Sigmoid colon (tissue), 6 donors: ENCODE measurements at regions not wholly inside any gene's neighbourhood (a gene's known extent, or its start where the extent isn't known, plus 50 kb on each side); places are given as distances from the start of the nearest gene placed in this dataset.

Experiments
- DNase-seq: peaks from one replicate; pipeline ENCODE4 v3.0.0-alpha.2; 2019
- H3K27ac ChIP-seq, 4 donors: fragments of 200-600 bp; sonication (generic); one replicate each; pipeline ENCODE4 v1.5.1; 2016 to 2019; ENCODE audit warnings: mild to moderate bottlenecking in 1 of 4
- H3K27me3 ChIP-seq, 3 donors: fragments of 200-600 bp; sonication (generic); one replicate each; pipeline ENCODE4 v1.5.1; 2019; ENCODE audit warnings: mild to moderate bottlenecking in 1 of 3
- H3K36me3 ChIP-seq, 4 donors: fragments of 200-600 bp; sonication (generic); one replicate each; pipeline ENCODE4 v1.5.1; 2016 to 2019
- H3K4me1 ChIP-seq, 4 donors: fragments of 200-600 bp; sonication (generic); one replicate each; pipeline ENCODE4 v1.5.1; 2017 to 2019
- H3K4me3 ChIP-seq, 4 donors: fragments of 200-600 bp; sonication (generic); one replicate each; pipeline ENCODE4 v1.5.1; 2017 to 2019; ENCODE audit warnings: mild to moderate bottlenecking in 2 of 4, moderate library complexity in 1 of 4
- H3K9me3 ChIP-seq, 4 donors: fragments of 200-600 bp in 3 of 4; sonication (generic) in 3 of 4; one replicate each; pipeline versions ENCODE4 v1.5.1 to v1.6.1; 2013 to 2019
- EP300 ChIP-seq, 4 donors: sonication (generic); formaldehyde crosslinking; IDR thresholded peaks; one replicate each; pipeline ENCODE4 v1.6.1; 2017; ENCODE audit warnings: antibody characterized with exemption in 4 of 4
- POLR2A ChIP-seq, 2 donors: fragments of 450-650 bp; IDR thresholded peaks; one replicate each; pipeline ENCODE4 v1.6.1; 2016; ENCODE audit warnings: antibody characterized with exemption in 2 of 2, mild to moderate bottlenecking in 2 of 2, moderate library complexity in 2 of 2
- POLR2AphosphoS5 ChIP-seq, 4 donors: sonication (generic); formaldehyde crosslinking; IDR thresholded peaks; one replicate each; pipeline ENCODE4 v1.6.1; 2017; ENCODE audit warnings: antibody characterized with exemption in 4 of 4
- WGBS, 2 donors: extraction: QIAGEN DNeasy Blood & Tissue Kit; methylation state at CpG; one replicate each; pipeline ENCODE4 v1.1.7; 2013; 5-methylcytosine and 5-hydroxymethylcytosine counted together
- intact Hi-C: fragments of 100-400 bp; cut with DNase I; formaldehyde crosslinking; loops from one replicate; pipeline ENCODE4 v1.15.1; 2023
- TF ChIP-seq, protein P1 (sequence below), 4 experiments: fragments of 450-650 bp in 3 of 4; fragments of 200-600 bp in 1 of 4; IDR thresholded peaks; one replicate each; pipeline ENCODE4 v1.5.1; 2016 to 2019; ENCODE audit warnings: antibody characterized with exemption in 4 of 4, mild to moderate bottlenecking in 3 of 4, moderate library complexity in 2 of 4
- donor health status: healthy with polysubstance abuse.
- donor health status: healthy.

DNA sequence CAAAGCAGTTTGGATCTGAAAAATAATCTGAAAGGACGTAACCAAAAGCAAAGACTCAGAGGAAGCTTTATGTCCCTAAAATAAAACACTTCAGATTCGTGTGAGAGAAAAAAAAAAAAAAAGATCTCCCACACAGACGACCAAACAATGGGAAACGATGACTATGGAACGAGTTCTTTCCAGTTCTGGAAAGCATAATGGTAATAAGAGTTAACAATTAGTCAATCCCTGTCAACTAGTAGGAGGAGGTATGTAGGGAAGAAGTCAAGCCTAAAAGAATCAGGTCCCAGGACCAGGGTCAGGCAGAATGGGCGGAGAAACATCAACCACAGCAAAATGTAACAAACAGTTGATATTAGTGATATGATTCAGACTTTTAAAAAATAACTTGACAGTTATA, 170.3 kb upstream of the SETBP1 start:
- TF ChIP-seq POLR2AphosphoS5 (IDR thresholded peaks at IDR 0.05) (no peak), EP300 (IDR thresholded peaks at IDR 0.05) (no peak), POLR2A (IDR thresholded peaks at IDR 0.05) (no peak)
- TF ChIP-seq, protein P1, sequence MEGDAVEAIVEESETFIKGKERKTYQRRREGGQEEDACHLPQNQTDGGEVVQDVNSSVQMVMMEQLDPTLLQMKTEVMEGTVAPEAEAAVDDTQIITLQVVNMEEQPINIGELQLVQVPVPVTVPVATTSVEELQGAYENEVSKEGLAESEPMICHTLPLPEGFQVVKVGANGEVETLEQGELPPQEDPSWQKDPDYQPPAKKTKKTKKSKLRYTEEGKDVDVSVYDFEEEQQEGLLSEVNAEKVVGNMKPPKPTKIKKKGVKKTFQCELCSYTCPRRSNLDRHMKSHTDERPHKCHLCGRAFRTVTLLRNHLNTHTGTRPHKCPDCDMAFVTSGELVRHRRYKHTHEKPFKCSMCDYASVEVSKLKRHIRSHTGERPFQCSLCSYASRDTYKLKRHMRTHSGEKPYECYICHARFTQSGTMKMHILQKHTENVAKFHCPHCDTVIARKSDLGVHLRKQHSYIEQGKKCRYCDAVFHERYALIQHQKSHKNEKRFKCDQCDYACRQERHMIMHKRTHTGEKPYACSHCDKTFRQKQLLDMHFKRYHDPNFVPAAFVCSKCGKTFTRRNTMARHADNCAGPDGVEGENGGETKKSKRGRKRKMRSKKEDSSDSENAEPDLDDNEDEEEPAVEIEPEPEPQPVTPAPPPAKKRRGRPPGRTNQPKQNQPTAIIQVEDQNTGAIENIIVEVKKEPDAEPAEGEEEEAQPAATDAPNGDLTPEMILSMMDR (IDR thresholded peaks at IDR 0.05): no peak
- H3K27me3 ChIP-seq: no peaks in the 10 kb centered on the region
- WGBS, 2 donors: 25 to 53% methylated on average over 6 of the region's 6 CpGs
- no peak overlapping the region for H3K27ac ChIP-seq
- intact Hi-C loops: no loop called here
- H3K9me3 ChIP-seq: no peaks in the 10 kb centered on the region
- H3K4me3 ChIP-seq: no peak overlapping the region
- no peaks in the 10 kb centered on the region for H3K4me1 ChIP-seq
- DNase-seq: no peak
- H3K36me3 ChIP-seq: no peaks in the 10 kb centered on the region

DNA sequence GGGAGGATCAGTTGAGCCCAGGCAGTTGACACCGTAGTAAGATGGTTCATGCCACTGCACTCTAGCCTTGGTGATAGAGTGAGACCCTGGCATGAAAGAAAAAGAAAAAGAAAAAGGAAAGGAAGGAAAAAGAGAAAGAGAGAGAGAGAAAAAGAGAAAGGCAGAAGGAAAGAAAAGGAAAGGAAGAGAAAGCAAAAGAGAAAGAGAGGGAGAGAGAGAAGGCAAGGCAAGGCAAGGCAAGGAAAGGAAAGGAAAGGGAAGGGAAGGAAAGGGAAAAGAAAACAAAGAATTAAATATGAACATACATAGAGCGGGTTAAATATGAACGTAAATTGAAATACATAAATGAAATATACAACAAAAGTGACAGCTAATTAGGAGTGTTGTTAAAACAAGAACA, 167.5 kb upstream of the SETBP1 start:
- Histone ChIP-seq H3K36me3 (no peaks in the 10 kb centered on the region), H3K9me3 (no peaks in the 10 kb centered on the region), H3K4me3 (no peak overlapping the region), H3K4me1 (peaks cover 0 to 5% (median 2%) of the 10 kb centered on the region in 4 donors), H3K27me3 (no peaks in the 10 kb centered on the region), H3K27ac (no peak overlapping the region)
- TF ChIP-seq POLR2A (IDR thresholded peaks at IDR 0.05) (no peak), POLR2AphosphoS5 (IDR thresholded peaks at IDR 0.05) (no peak), EP300 (IDR thresholded peaks at IDR 0.05) (no peak)
- TF ChIP-seq, protein P1 (IDR thresholded peaks at IDR 0.05): no peak
- intact Hi-C loops: no loop called here
- no peak for DNase-seq
- WGBS, 2 donors: 96 to 97% methylated on average over 3 of the region's 3 CpGs

DNA sequence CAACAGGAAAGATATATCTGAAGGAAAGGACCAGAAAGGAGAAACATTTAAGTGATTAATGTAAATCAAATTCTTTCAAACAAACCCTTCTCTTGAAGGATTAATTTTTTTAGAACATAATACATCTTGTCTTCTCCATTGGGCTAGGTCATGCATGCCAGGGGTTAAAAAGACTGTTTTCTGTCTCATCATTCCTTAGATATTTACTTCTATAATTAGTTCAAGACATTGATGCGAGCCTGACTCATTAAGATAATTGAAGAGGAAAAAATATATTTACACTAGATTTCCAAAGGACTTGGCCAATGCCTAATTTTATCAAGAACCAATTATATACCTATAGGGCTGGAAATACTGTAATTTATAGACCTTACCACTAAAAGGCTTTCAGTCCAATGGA, 166.6 kb upstream of the SETBP1 start:
- Histone ChIP-seq H3K4me1 (peaks cover 0 to 12% (median 6%) of the 10 kb centered on the region in 4 donors), H3K27me3 (no peaks in the 10 kb centered on the region), H3K36me3 (no peaks in the 10 kb centered on the region), H3K9me3 (no peaks in the 10 kb centered on the region), H3K4me3 (no peak overlapping the region), H3K27ac (no peak overlapping the region)
- 70 to 80% methylated on average over 1 of the region's 1 CpG for WGBS, 2 donors
- intact Hi-C loops: no loop called here
- DNase-seq: no peak
- TF ChIP-seq EP300 (IDR thresholded peaks at IDR 0.05) (no peak), POLR2A (IDR thresholded peaks at IDR 0.05) (no peak), POLR2AphosphoS5 (IDR thresholded peaks at IDR 0.05) (no peak)
- TF ChIP-seq, protein P1 (IDR thresholded peaks at IDR 0.05): no peak

DNA sequence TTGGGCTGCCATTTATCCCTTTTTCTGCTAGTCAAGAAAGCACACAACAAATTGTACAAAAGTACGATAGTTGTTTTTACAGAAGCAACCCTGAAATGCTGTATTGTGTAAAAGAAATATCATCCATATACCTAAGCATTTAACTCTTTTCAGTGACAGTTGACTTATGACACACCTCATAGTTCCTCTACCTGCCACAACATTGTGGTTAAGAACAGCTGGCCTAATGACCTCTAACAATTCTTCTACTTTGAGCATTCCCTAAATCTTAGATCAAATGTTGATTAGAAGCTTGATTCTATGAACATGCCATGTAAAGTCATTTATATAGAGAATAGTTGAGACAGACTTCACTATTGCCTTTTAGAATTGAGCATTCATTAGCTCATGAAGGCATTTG, 165.9 kb upstream of the SETBP1 start:
- Histone ChIP-seq H3K9me3 (no peaks in the 10 kb centered on the region), H3K27me3 (no peaks in the 10 kb centered on the region), H3K36me3 (no peaks in the 10 kb centered on the region), H3K4me3 (no peak overlapping the region), H3K27ac (no peak overlapping the region), H3K4me1 (peaks cover 0 to 13% (median 6%) of the 10 kb centered on the region in 4 donors)
- WGBS, 2 donors: 89 to 90% methylated on average over 1 of the region's 1 CpG
- intact Hi-C loops: no loop called here
- no peak for DNase-seq
- TF ChIP-seq POLR2A (IDR thresholded peaks at IDR 0.05): no peak
- no peak for TF ChIP-seq POLR2AphosphoS5 (IDR thresholded peaks at IDR 0.05)
- TF ChIP-seq, protein P1 (IDR thresholded peaks at IDR 0.05): no peak
- TF ChIP-seq EP300 (IDR thresholded peaks at IDR 0.05): no peak

DNA sequence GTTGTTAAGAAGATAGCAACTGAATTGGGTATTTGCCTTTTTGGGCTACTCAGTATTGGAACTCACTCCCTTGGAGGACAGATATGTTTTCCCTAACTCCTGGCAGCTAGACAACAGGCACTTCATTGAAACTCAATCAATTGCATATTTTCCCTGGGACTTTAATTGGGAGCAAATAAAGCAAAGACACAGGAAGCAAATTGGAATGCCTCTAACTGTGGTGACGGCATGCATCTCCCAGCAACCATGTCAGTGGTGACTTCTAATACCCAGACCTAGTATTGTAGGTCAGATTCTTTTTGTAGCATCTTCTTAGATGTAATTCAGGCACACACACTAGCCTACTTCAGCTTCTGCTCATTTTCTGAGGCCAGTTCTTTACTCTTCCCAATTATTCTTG, 164.2 kb upstream of the SETBP1 start:
- TF ChIP-seq POLR2A (IDR thresholded peaks at IDR 0.05): no peak
- no peak for TF ChIP-seq POLR2AphosphoS5 (IDR thresholded peaks at IDR 0.05)
- TF ChIP-seq EP300 (IDR thresholded peaks at IDR 0.05): no peak
- TF ChIP-seq, protein P1 (IDR thresholded peaks at IDR 0.05): no peak
- no peak overlapping the region for H3K4me3 ChIP-seq
- no peaks in the 10 kb centered on the region for H3K27me3 ChIP-seq
- no peak overlapping the region for H3K27ac ChIP-seq
- no peaks in the 10 kb centered on the region for H3K9me3 ChIP-seq
- no peaks in the 10 kb centered on the region for H3K36me3 ChIP-seq
- intact Hi-C loops: no loop called here
- peaks cover 0 to 24% (median 12%) of the 10 kb centered on the region in 4 donors for H3K4me1 ChIP-seq
- no peak for DNase-seq
- WGBS, 2 donors: 78 to 87% methylated on average over 1 of the region's 1 CpG
